ENCODE measurements at regions not wholly inside any gene's neighbourhood (a gene's known extent, or its start where the extent isn't known, plus 50 kb on each side); places are given as distances from the start of the nearest gene placed in this dataset.

GRCh38 chr14:30375296-30375892 is 183.6 kb upstream of the G2E3 start:
- POLR2A ChIA-PET (ENCODE audit: low non-redundant PET) = no interaction called here
- Histone ChIP-seq H3K4me1 (ENCODE audit: insufficient read depth, low read length, poor library complexity, severe bottlenecking) (no peaks in the 10 kb centered on the region), H3K27me3 (replicated peaks; ENCODE audit: insufficient read depth, low read depth, low read length, poor library complexity) (peaks cover 97% of the 10 kb centered on the region), H3K9me3 (ENCODE audit: low read depth, low read length, poor library complexity, severe bottlenecking) (no peaks in the 10 kb centered on the region), H3K27ac (ENCODE audit: low read depth, low read length, poor library complexity, severe bottlenecking) (no peak overlapping the region), H3K4me3 (ENCODE audit: low read depth, low read length, poor library complexity, severe bottlenecking) (no peak overlapping the region), H3K36me3 (ENCODE audit: insufficient read depth, low read length, poor library complexity, severe bottlenecking) (no peaks in the 10 kb centered on the region)
- TF ChIP-seq EZH2 (IDR thresholded peaks at IDR 0.05; ENCODE audit: borderline replicate concordance, low read depth, low read length, poor library complexity, severe bottlenecking) (no peak), CTCF (conservative IDR thresholded peaks at IDR 0.05; ENCODE audit: low read depth, low read length) (peak; percentile 87)
- peak; percentile 73 for DNase-seq (ENCODE audit: low spot score)
- intact Hi-C loops (cut with micrococcal nuclease; ENCODE audit: unreplicated experiment) = loop anchor here (1.0 kb wide), 1 partner anchor 147 kb away; no protein-coding TSS in a partner anchor
- CTCF ChIA-PET = interaction anchor here (0.5 to 1.1 kb wide), 4 partner anchors 21 to 161 kb away, joined by 3 to 6 read pairs (median 4); no protein-coding TSS in a partner anchor
- no TSS peak for BruUV-seq (replicated peaks)

DNA sequence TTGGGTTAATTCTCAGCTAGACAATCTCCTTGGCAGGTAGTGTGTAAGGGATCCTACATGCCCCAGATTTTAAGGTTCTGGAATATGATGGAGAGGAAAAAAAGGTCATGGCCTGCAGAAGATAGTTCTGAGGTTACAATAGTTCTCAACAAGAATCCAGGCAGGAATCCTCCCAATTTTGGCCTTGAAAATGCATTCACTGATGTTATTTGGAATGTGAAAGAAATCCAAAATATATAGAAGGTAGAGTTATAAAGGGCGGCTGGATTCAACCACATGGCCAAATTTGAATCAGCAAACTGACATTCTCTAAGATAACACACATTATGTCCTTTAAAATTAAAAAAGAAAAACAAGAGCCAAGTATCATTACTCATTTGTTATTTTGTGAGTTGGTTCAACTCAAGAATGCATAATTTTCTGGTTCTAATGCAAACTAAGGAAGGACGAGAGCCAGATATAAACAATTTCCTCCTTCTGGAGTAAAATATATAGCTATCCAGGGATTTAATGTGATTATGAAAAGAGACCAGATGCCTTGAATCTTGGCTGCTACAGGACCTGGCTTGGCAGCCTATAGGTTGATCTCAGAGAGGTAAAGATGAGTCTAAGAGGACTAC is 177.0 kb upstream of the G2E3 start:
- no peaks in the 10 kb centered on the region for H3K4me1 ChIP-seq (ENCODE audit: insufficient read depth, low read length, poor library complexity, severe bottlenecking)
- DNase-seq (ENCODE audit: low spot score) = no peak
- H3K36me3 ChIP-seq (ENCODE audit: insufficient read depth, low read length, poor library complexity, severe bottlenecking) = no peaks in the 10 kb centered on the region
- ChIA-PET CTCF (no interaction called here), POLR2A (ENCODE audit: low non-redundant PET) (no interaction called here)
- no peak overlapping the region for H3K27ac ChIP-seq (ENCODE audit: low read depth, low read length, poor library complexity, severe bottlenecking)
- H3K9me3 ChIP-seq (ENCODE audit: low read depth, low read length, poor library complexity, severe bottlenecking) = no peaks in the 10 kb centered on the region
- no peak for TF ChIP-seq EZH2 (IDR thresholded peaks at IDR 0.05; ENCODE audit: borderline replicate concordance, low read depth, low read length, poor library complexity, severe bottlenecking)
- no peak for TF ChIP-seq CTCF (conservative IDR thresholded peaks at IDR 0.05; ENCODE audit: low read depth, low read length)
- intact Hi-C loops (cut with micrococcal nuclease; ENCODE audit: unreplicated experiment) = no loop called here
- H3K4me3 ChIP-seq (ENCODE audit: low read depth, low read length, poor library complexity, severe bottlenecking) = no peak overlapping the region
- no TSS peak for BruUV-seq (replicated peaks)
- H3K27me3 ChIP-seq (replicated peaks; ENCODE audit: insufficient read depth, low read depth, low read length, poor library complexity) = peaks cover 78% of the 10 kb centered on the region

DNA sequence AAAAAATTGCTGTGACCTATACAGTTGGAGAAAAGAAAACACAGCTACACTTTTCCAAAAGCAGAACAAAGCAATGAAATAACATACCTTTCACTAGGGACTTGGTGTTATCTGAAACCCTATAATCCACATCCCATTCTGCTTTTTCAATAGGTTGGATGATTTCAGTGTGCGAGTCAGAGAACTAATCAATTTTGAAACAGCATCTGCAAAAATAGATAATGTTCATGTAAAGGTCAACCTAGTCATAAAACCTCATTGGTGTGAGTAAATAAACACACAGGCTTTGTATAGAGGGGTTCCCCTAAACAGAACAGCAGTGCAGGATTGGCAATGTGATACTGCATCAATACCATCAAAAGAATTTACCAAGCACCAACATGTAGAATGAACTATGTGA is 173.0 kb upstream of the G2E3 start:
- TF ChIP-seq EZH2 (IDR thresholded peaks at IDR 0.05; ENCODE audit: borderline replicate concordance, low read depth, low read length, poor library complexity, severe bottlenecking) (no peak), CTCF (conservative IDR thresholded peaks at IDR 0.05; ENCODE audit: low read depth, low read length) (no peak)
- H3K27ac ChIP-seq (ENCODE audit: low read depth, low read length, poor library complexity, severe bottlenecking) = no peak overlapping the region
- no TSS peak for BruUV-seq (replicated peaks)
- H3K36me3 ChIP-seq (ENCODE audit: insufficient read depth, low read length, poor library complexity, severe bottlenecking) = no peaks in the 10 kb centered on the region
- intact Hi-C loops (cut with micrococcal nuclease; ENCODE audit: unreplicated experiment) = no loop called here
- CTCF ChIA-PET = no interaction called here
- no peak for DNase-seq (ENCODE audit: low spot score)
- no peaks in the 10 kb centered on the region for H3K9me3 ChIP-seq (ENCODE audit: low read depth, low read length, poor library complexity, severe bottlenecking)
- no peak overlapping the region for H3K4me3 ChIP-seq (ENCODE audit: low read depth, low read length, poor library complexity, severe bottlenecking)
- POLR2A ChIA-PET (ENCODE audit: low non-redundant PET) = no interaction called here
- H3K4me1 ChIP-seq (ENCODE audit: insufficient read depth, low read length, poor library complexity, severe bottlenecking) = no peaks in the 10 kb centered on the region
- H3K27me3 ChIP-seq (replicated peaks; ENCODE audit: insufficient read depth, low read depth, low read length, poor library complexity) = peaks cover 57% of the 10 kb centered on the region
